ENCODE measurements at regions not wholly inside any gene's neighbourhood (a gene's known extent, or its start where the extent isn't known, plus 50 kb on each side); places are given as distances from the start of the nearest gene placed in this dataset.

DNA sequence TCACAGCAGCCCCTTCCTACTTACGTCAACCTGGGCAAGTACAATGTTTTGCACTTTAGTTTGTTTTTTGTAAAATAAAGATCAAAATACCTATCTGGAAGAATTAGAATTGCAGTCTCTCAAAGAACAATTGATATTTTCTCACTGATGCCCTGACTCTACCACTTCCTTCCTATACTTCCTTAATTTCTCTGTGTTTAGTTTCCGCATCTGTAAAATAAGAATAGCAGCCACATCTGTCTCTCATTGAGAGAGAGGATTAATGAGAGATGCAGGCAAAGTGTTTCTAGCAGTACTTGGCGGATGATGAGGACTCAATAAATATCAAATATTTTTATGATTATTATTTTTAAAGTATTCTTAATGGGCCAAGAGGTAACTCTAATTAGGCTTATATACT is 122.6 kb upstream of the PIEZO2 start:
- Mint-ChIP-seq H3K4me3 (no peak overlapping the region), H3K4me1 (ENCODE audit: low read depth) (peaks cover 6% of the 10 kb centered on the region; the same call in 1 of the 2 replicates), H3K27ac (no peak overlapping the region), H3K27me3 (ENCODE audit: insufficient read depth) (peaks cover 14% of the 10 kb centered on the region), H3K9me3 (no peaks in the 10 kb centered on the region), H3K36me3 (ENCODE audit: low read depth) (no peaks in the 10 kb centered on the region)
- TF ChIP-seq, protein P1, sequence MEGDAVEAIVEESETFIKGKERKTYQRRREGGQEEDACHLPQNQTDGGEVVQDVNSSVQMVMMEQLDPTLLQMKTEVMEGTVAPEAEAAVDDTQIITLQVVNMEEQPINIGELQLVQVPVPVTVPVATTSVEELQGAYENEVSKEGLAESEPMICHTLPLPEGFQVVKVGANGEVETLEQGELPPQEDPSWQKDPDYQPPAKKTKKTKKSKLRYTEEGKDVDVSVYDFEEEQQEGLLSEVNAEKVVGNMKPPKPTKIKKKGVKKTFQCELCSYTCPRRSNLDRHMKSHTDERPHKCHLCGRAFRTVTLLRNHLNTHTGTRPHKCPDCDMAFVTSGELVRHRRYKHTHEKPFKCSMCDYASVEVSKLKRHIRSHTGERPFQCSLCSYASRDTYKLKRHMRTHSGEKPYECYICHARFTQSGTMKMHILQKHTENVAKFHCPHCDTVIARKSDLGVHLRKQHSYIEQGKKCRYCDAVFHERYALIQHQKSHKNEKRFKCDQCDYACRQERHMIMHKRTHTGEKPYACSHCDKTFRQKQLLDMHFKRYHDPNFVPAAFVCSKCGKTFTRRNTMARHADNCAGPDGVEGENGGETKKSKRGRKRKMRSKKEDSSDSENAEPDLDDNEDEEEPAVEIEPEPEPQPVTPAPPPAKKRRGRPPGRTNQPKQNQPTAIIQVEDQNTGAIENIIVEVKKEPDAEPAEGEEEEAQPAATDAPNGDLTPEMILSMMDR (IDR thresholded peaks at IDR 0.05), result no peak
- no peak for DNase-seq

DNA sequence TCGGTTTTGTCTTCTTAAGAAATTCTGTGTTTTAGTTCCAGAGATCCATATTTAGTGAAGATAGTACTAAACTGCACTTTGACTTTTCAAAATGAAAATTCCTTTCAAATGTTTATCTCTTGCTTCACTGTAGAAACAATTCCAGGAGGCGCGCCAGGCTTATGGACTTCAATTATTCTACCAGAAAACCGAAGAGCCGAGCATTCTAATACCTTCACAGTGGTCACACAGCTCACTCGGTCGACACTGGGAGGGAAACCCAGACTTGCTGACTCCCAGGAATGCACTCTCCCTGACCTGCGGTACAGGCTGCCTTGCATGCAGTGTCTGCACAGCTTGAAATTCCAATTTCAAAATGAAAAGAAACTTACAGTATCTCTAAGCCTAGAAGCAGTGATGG is 119.9 kb upstream of the PIEZO2 start:
- peaks cover 11% of the 10 kb centered on the region; the same call in 1 of the 2 replicates for H3K27me3 Mint-ChIP-seq (ENCODE audit: insufficient read depth)
- TF ChIP-seq, protein P1 (IDR thresholded peaks at IDR 0.05), result no peak
- H3K4me3 Mint-ChIP-seq, result peak overlapping the region; percentile 48; the same call in 1 of the 2 replicates
- peaks cover 5% of the 10 kb centered on the region; the same call in 1 of the 2 replicates for H3K9me3 Mint-ChIP-seq
- no peak for DNase-seq
- no peaks in the 10 kb centered on the region for H3K36me3 Mint-ChIP-seq (ENCODE audit: low read depth)
- peaks cover 6% of the 10 kb centered on the region; the same call in 1 of the 2 replicates for H3K4me1 Mint-ChIP-seq (ENCODE audit: low read depth)
- H3K27ac Mint-ChIP-seq, result no peak overlapping the region

DNA sequence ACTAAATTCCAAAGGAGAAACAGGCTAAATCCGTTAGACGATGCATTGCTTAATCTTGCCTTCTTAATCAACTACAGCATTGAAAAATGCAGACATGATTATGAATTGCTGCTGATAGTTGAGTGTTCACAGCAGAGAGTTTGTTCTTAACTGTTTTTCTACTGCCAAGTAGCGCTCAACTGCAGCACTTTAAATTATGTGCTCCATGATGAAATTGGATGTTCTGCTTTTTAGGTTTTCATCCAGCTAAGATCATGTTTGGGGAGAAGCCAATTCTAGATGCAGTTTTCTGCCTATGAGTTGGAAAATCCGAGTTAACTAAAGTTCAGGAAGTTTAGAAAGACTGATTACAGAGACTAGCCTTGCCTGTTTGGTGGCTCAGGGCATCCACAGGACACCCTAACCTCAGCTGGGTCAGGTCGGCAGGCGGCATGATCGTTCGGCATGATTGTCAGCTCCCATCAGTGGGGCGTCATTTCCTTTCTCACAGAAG is 119.4 kb upstream of the PIEZO2 start:
- DNase-seq, result no peak
- Mint-ChIP-seq H3K9me3 (peaks cover 7% of the 10 kb centered on the region), H3K27me3 (ENCODE audit: insufficient read depth) (peaks cover 11% of the 10 kb centered on the region; the same call in 1 of the 2 replicates), H3K36me3 (ENCODE audit: low read depth) (peaks cover 2% of the 10 kb centered on the region; the same call in 1 of the 2 replicates), H3K27ac (no peak overlapping the region), H3K4me1 (ENCODE audit: low read depth) (peaks cover 6% of the 10 kb centered on the region; the same call in 1 of the 2 replicates), H3K4me3 (peak overlapping the region; percentile 48; the same call in 1 of the 2 replicates)
- TF ChIP-seq, protein P1 (IDR thresholded peaks at IDR 0.05), result no peak

DNA sequence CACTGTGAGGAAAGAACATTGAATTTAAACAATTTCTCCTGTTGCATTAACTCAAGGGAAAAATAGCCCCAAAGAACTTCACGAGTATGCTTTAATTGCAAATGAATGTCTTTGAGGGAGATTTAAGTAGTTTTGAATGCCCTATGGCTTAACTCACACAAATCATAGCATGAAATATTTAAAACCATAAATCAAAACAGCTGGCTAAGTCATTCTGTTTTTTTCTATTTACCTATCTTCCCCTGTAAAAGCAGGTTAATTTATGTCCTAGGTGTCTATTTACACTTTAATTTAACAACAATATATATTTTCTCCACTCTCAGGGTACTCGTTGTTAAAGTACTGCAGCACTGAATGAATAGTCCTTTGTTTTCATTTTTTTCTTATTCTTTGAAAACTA is 118.8 kb upstream of the PIEZO2 start:
- Mint-ChIP-seq H3K4me3 (no peak overlapping the region), H3K27ac (no peak overlapping the region), H3K4me1 (ENCODE audit: low read depth) (peaks cover 6% of the 10 kb centered on the region; the same call in 1 of the 2 replicates), H3K36me3 (ENCODE audit: low read depth) (peaks cover 6% of the 10 kb centered on the region; the same call in 1 of the 2 replicates), H3K9me3 (peaks cover 12% of the 10 kb centered on the region), H3K27me3 (ENCODE audit: insufficient read depth) (peaks cover 11% of the 10 kb centered on the region; the same call in 1 of the 2 replicates)
- DNase-seq, result no peak
- TF ChIP-seq, protein P1 (IDR thresholded peaks at IDR 0.05), result no peak

DNA sequence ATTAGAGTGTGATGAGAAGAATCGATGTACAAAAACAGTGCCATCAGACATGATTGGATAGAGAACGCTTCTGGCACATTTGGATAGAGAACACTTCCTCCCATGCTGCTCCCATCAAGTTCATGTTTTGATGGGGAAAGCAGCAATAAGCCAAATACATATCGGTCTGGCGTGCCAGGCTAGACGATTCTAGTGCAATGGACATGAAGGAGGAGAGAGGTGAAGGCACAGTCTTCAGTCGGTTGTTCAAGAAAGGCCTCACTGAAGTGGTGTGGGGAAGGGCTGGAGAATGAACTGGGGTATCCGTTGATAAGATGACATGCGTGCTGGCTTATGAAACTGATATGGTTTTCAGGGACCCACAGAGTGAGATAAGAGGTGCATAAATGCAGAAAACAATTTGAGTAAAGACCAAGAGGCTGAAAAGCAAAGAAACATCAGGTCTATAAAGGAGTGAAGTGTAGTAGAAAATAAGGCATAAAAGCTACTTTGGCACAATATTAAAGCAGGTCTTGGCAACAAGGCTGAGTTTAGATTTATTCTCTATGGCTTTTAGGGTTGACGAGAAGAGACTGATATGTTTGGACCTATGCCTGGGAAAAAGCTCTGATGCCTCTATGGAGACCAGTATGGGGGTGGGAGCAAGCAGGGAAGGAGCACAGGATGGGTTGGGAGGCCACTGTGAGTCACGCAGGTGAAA is 117.6 kb upstream of the PIEZO2 start:
- Mint-ChIP-seq H3K4me1 (ENCODE audit: low read depth) (peaks cover 6% of the 10 kb centered on the region; the same call in 1 of the 2 replicates), H3K27ac (no peak overlapping the region), H3K9me3 (peaks cover 12% of the 10 kb centered on the region), H3K36me3 (ENCODE audit: low read depth) (peaks cover 6% of the 10 kb centered on the region; the same call in 1 of the 2 replicates), H3K4me3 (no peak overlapping the region), H3K27me3 (ENCODE audit: insufficient read depth) (peaks cover 6% of the 10 kb centered on the region; the same call in 1 of the 2 replicates)
- no peak for DNase-seq
- TF ChIP-seq, protein P1 (IDR thresholded peaks at IDR 0.05), result no peak

Measured in HFFc6 (cell line).